ENCODE measurements at regions not wholly inside any gene's neighbourhood (a gene's known extent, or its start where the extent isn't known, plus 50 kb on each side); places are given as distances from the start of the nearest gene placed in this dataset.

DNA sequence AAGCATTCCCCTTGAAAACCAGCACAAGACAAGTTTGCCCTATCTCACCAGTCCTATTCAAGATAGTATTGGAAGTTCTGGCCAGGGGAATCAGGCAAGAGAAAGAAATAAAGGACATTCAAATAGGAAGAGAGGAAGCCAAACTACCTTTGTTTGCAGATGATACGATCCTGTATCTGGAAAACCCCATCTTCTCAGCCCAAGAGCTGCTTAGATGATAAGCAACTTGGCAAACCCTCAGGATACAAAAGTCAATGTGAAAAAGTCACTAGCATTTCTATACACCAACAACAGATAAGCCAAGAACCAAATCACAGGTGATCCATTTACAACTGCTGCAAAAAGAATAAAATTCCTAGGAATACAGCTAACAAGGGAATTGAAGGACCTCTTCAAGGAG is 403.7 kb upstream of the AZI2 start:
- TF ChIP-seq L3MBTL2 (conservative IDR thresholded peaks at IDR 0.05) (no peak), FOXA1 (IDR thresholded peaks at IDR 0.05) (no peak), FOXM1 (IDR thresholded peaks at IDR 0.05; ENCODE audit: borderline replicate concordance) (no peak), SUZ12 (IDR thresholded peaks at IDR 0.05) (no peak), BHLHE40 (IDR thresholded peaks at IDR 0.05; ENCODE audit: borderline replicate concordance) (no peak), HDGF (IDR thresholded peaks at IDR 0.05; ENCODE audit: borderline replicate concordance) (no peak), ARNT (IDR thresholded peaks at IDR 0.05) (no peak), SP1 (IDR thresholded peaks at IDR 0.05) (no peak), LEF1 (IDR thresholded peaks at IDR 0.05; ENCODE audit: borderline replicate concordance) (no peak), NFRKB (IDR thresholded peaks at IDR 0.05) (no peak), ZNF384 (IDR thresholded peaks at IDR 0.05) (no peak), TARDBP (IDR thresholded peaks at IDR 0.05) (no peak)
- TF ChIP-seq, protein P1, sequence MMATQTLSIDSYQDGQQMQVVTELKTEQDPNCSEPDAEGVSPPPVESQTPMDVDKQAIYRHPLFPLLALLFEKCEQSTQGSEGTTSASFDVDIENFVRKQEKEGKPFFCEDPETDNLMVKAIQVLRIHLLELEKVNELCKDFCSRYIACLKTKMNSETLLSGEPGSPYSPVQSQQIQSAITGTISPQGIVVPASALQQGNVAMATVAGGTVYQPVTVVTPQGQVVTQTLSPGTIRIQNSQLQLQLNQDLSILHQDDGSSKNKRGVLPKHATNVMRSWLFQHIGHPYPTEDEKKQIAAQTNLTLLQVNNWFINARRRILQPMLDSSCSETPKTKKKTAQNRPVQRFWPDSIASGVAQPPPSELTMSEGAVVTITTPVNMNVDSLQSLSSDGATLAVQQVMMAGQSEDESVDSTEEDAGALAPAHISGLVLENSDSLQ (IDR thresholded peaks at IDR 0.05) = no peak

Data from HEK293T (cell line).